GM19043 (cell line): ENCODE measurements at regions not wholly inside any gene's neighbourhood (a gene's known extent, or its start where the extent isn't known, plus 50 kb on each side); places are given as distances from the start of the nearest gene placed in this dataset.

Experiments
- ATAC-seq: cut with Tn5 transposase; IDR thresholded peaks from one replicate; pipeline ENCODE4 v1.9.1; 2021; ENCODE audit warnings: low read depth; ENCODE audit not compliant: unreplicated experiment

DNA sequence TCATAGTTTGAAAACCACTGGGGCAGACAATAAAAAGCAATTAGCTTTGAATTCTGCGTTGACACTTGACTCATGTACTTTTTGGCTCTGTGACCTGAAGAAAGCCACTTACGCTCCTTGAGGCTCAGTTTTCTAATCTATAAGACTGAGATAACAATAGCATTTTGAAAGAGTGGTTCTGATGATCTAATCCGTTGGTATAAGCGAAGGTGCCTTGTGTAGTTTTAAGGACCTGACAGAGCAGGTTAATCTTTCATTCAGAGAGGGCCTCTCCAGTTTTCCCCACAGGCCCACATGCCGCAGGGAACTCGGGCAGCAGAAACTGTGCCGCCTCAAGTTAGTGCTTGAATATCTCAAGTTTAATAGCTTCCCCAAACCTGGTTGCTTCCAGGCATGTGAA lies 306.0 kb upstream of the GBE1 start:
- no peak for ATAC-seq

DNA sequence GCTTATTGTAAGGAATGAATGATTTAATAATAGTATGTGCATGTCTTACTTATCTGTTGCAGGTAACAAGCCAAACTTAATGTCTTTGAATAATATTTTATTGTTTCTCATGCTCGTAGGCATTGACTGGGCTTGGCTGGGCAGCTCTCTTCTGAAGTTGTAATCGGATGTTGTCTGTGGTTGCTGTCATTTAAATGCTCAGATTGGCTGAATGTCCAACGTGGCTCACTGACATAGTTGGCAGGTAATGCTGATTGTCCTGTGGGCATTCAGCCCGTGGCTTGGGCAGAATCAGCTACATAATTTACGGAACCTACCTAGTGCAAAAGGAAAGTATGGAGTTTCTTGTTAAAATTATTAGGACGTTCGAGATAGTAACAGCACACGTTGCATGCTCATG lies 297.4 kb upstream of the GBE1 start:
- no peak for ATAC-seq

DNA sequence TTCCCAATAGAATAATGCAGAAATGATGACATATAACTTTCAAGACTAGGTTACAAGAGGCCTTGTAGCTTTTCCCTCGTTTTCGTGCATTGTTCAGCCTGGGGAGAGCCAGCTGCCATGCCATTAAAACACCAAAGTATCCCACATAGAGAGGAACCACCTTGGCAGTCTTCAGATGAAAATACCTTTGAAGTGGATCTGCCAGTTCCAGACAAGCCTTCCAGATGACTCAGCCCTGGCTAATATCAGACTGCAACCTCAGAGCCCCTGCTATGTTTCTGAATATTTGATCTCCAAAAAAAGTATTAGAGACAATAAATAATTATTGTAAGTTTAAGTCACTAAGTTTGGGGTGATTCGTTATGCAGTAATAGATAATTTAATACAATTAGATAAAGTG lies 294.3 kb upstream of the GBE1 start:
- no peak for ATAC-seq

DNA sequence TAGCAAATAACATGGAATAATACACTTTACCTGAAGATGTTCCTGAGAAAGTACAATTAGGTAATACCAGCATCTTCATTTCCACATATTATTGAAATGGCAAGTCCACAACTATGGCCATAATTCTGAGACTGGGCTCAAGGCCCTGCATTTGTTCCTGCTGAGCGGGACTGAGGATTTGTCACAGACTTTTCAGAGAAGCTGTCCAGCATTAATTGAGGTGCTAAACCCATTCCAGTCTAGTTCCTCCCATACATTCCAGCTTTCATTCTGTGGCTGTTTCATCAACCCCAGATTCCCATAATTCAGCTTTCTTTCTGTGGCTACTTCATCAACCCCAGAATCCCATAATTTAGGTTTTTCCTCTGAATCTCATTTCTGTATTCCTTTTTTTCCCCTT lies 293.4 kb upstream of the GBE1 start:
- no peak for ATAC-seq

DNA sequence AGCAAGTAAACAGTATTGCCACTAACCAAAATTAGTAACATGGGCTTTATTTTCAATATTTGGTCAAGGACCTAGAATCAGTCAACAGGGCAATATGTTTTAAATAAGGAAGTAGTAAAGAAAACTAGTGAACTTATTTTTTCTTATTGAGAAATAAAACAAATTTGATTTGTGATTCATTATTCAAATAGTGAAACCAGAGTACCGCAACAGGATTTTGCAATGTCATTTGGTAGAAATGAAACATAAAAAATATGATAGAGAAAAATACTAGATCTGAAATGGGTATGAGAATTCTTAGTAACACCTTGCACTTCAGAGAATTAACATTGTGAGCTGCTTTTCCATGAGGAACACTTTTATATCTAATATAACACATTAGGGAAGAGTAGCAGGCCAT lies 291.8 kb upstream of the GBE1 start:
- ATAC-seq: no peak

DNA sequence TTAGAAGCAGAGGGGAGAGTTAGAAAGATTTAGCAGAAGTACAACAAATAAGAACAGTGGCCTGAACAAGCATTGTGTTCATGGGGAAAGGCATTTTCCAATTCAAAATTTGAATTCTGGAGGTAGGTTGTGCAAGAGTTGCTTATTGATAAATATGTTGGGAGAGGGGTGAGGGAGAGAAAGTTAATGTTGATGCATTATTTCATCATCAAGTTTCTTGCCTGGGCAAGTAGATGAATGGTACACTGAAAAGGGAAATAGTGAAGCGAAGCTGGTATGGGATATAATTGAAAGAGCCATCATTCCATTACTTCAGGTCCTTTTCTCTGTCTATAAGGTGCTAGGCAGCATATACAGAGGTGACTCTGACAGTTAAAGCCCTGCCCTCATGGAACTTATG lies 288.9 kb upstream of the GBE1 start:
- no peak for ATAC-seq

DNA sequence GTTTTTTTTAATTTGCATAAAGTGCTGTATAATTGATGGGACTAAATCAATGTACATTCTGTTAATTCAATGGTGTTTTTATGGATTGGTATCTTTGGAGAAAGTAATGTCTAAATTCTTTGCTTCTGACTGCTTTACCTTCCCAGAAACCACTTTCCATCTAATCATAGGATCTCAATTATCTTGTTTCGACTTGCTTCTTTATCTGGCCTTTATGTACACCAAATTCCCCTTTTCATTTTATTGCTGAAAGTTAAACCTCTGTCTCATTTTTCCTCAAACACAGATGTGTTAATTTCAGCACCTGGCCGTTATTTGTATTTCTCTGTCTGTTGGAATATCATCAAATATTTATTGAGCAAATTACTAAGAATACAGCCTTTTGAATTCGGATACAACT lies 287.3 kb upstream of the GBE1 start:
- no peak for ATAC-seq

DNA sequence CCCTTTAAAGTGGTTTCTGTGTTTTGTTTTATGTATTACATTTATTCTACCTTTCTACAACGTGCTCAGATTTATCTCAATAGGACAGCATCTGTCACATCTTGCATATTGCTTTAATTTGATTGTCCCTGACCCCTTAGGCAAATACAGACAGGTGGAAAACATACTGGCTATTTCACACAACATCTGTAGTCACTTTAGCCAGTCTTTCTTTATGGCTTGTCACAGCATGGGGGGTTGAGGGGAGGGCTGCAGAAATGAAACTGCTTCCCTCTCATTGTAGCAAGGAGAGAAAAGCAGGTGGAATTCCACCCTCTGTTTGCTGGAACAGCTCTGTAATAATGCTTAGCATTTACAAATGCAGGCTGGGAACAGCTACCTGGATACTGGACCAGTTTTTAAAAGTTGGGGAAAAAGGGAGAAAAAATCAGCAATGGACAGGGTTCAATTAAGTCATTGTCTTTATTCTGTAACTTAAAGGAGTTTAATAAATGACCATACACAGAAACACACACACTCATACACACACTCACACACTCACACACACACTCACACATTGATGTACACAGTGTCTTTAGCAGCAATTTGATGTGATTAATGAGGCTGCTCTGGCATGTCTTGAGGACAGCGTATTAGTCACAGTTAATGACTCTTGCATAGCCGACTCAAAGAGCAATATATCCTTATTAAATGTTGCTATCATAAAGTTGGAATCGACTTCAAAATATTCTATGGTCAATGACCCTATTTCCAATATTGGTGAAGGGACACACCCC lies 283.7 kb upstream of the GBE1 start:
- no peak for ATAC-seq

DNA sequence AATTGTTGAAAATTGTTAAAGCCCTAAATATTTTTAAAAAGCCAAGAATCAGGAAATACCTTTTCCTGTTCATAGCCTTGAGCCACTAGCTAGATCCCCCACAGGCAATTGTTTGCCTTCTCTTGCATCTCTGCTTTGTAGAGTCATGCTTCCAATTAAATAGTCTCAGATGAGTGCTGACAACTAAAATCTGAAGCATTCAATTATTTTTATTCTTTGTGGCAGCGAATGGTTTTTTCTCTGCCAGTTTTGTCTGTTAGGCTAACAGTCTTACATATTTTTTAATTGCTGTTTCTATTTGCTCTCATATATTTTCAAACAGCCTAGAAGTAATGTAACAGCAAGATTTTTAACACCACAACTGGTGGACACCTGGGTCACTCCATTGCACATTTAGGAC lies 277.1 kb upstream of the GBE1 start:
- ATAC-seq: no peak

DNA sequence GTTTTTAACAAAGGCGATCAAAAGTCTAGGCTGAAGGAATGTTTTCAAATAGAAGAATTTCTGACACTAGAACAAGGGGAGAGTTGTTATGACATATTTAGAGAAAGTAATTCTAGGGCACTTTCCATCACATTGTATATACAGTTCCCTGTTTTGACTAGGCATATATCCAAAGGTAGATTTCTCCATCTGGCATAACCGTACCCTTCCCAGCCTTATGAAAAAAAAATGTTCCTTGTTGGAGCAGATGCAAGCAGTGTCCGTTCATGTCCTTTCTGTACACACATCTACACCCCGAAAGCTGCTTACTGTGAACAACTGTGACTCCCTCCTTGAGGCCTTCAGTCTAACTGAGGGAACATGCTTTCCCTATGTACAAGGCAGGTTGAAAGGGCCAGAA lies 271.7 kb upstream of the GBE1 start:
- ATAC-seq: no peak

DNA sequence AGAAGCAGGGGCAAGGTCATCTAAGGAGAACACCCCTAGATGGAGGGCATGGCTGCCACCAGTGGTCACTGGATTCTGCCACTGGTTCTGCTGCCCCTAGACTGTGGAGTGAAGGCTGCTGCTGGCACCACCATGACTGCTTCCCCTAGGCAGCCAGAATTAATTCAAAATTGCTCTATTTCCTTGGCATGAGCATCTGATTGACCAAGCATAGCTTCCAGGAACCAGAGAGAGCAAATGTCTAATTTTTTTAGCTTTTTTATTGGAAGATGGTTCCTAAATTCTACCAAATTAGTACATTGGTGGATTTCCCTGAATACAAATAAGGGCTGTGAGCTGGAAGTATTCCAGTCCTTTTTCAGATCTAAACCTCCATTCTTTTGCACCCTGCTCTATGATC lies 270.2 kb upstream of the GBE1 start:
- ATAC-seq: no peak

DNA sequence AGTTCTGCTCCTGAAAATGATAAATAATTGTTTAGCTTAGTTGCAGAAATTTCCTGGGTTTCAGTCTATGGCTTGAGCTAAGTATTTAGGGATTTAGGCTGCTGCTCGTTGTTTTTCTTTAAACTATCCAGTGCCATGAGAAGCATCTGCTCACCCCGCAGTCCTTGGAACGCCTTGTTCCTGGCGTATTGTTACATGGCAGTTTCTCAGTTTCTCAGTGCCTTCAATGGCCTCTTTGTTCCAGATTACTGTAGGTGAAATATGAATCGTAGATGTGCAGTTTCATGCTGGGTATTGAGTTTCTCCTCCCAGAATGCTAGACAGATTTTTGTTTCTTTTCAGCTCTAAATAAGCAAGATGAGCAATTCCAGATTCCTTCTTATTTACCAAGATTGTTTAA lies 269.5 kb upstream of the GBE1 start:
- ATAC-seq: no peak

DNA sequence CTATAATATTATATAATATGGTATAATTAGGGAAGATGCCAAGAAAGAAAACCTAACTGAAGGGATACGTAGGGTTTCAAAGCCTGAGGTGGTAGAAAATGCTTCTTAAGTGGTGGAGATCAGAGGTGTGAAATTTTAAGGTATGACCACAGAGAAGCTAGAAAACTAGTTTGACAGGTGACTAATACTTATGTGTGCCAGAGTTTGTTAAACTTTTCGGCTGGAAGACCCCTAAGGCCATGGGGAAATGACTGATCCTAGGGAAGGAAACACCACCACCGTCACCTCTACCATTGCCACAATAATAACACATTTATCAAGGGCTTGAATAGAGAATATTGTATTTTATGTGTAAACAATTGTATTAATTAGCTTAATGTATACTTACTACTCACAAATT lies 261.4 kb upstream of the GBE1 start:
- ATAC-seq: no peak

DNA sequence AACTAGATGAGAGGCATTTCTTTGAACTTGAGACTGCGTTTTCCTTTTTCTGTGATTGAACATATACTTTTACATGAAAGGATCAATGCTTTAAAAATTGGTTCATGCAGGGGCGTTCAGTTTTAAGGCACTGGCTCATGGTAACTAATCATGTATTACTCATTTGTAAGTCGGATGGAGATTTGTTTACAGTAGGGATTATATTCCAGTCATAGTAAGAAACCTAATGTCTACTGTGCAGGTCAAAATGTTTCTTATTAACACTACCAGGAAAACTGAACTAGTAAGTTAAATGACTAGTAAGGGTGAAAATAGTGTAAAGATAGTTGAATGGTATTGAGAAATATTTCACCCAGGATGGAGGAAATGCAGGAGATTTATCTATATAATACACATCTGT lies 258.8 kb upstream of the GBE1 start:
- ATAC-seq: no peak

DNA sequence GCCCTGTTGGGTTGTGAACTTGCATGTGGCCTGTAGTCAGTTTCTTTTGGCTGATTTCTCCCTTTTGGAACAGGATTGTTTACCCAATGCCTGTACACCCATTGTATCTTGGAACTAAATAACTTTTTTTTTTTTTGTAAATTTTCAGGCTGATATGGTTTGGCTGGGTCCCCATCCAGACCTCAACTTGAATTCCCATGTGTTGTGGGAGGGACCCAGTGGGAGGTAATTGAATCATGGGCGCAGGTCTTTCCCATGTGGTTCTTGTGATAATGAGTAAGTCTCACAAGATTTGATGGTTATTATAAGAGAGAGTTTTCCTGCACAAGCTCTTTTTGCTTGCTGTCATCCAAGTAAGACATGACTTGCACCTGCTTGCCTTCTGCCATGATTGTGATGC lies 253.8 kb upstream of the GBE1 start:
- no peak for ATAC-seq

DNA sequence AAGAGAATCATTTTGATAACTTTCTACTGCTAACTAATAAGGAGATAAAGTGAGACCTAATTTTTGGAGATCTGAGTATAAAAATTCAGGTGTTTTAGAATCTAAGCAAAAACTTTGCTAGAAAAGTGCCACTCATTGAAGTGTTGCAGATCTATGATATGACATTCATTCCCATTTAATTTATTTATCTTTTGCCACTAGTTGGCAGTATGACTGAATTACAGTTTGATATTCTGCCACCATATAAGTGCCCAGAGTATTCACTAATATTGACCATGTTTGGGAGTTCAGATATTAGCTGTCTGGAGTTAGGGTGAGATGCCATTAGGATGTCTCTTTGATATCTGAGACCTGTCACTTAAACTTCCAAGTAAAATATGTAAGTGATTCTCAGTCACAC lies 251.3 kb upstream of the GBE1 start:
- no peak for ATAC-seq

DNA sequence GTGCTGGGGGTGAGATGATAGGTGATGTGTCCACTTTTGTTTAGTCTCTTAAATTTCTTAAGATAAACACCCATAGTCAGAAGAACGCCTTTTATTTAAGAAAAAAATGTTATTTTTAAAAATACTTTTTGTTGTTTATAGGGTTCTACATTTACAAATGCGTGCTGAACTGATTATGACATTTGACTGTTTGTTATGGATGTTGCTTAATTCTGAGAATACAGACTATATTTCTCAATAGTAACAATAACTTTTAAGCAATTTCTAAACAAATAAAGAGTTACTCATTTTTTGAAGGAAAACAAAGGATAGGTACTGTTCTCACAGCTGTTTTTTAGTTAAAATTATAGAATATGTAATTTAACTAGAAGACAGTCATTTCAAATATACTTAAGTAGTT lies 249.9 kb upstream of the GBE1 start:
- ATAC-seq: no peak

DNA sequence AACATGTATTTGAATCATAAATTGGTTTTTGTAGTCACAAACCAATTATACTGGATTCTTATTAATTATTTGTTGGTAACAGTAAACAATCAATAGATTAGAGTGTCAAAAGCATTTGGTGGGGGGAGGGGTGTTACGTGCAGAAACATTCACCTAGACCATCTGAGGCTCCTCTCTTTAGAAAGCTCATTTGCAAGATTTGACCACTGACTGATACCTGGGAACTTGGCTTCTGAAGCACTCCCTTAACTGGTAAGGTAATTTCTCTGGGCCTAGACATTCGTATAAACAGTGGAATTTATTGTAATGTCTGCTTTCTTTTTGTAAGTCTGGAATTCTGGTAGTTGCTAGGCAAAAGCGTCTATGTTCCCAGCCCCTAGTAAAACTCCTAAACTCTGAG lies 243.8 kb upstream of the GBE1 start:
- no peak for ATAC-seq

DNA sequence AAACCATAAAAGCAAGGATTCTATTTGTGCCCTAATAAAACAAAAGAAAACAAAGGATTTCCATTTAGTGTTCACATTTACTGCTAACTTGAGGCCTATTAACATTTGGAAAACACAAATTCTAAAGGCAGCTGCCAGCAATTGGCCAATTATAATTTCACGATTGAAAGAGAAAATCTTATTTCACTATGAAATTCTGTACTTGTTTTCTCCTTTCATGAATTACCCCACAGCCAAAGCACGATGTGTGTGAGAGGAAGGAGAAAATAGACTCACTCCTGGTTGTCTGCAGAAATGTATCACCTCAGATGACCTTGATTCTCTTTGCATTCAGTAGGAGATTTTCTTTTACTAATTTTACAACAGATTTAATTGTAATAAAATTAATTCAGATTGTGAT lies 242.8 kb upstream of the GBE1 start:
- ATAC-seq: no peak

DNA sequence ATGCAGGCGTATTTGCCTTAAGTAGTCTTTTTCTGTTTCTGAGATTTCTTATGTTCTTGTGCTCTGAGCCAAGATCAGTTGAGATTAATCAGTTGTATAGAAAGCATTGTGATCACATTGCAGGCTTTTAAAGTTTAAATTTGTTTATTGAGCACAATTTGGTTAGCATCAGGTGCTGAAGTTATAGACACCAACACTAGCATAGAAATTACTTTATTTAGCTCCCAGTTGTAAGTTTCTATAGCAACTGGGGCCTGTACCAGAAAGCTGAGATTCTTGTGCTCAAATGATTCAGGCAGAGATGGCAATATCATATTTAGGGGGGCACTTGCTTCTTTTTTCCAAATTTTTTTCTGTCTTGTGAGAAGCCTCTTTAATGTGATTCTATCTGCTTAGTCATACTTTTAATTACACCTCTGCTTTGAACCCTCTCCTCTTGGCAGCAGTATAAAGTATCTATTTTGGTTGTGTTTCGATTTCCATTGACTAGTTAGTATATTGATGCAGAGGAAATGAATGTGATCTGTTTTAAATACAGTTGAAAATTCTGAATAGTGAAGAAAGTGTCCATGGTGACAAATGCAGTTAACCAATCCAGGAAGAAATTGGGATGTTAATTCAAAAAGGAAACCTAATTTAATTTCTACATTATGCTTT lies 241.7 kb upstream of the GBE1 start:
- no peak for ATAC-seq

DNA sequence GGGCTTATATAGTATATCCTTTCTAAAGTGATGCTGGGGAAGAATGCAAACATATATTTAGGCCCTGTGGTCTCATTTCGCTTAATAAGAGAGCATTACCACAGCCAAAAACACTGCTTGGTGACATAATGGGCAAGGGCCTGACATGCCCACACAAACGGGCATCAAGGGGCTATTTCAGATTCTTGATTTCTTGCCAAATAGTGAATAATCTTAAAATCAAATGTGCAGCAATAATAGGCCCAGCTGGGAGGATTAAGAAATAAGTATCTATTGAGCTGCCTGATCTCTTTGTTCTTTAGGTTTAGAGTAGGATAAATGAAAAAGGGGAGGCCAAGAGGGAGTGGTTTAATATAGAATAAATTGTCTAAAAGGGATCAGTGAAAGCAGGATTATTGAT lies 241.0 kb upstream of the GBE1 start:
- ATAC-seq: no peak

DNA sequence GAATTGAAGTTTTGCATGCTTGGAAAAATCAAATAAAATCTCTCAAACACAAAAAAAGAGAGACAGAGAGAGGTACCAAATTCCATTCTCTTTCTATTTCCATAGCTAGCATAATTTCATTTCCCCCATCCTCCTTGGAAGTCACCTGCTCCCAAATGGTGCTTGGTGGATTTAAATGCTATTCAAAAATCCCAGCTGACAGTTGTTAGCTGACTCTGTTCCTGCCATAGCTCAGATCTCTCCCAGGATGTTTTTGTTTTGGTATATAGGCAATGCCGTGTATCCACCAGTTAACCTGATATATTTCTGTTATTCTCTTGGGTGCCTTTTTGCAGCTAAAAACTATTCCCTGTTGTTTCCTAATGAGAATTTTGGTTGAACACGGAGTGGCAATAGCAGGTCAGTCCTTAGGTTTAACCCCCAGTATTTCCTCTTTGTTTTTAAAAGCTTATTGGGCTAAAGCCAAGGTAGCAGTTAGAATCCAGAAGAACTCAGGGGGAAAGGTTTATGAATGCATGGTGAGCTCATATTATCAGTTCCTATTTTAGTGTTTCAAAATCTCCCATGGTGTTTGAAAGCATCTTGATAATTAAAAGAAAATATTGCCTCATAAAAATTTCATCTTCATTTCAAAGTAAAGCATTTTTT lies 240.0 kb upstream of the GBE1 start:
- no peak for ATAC-seq
